ENCODE measurements at regions not wholly inside any gene's neighbourhood (a gene's known extent, or its start where the extent isn't known, plus 50 kb on each side); places are given as distances from the start of the nearest gene placed in this dataset.

GRCh38 chr9:126063326-126063725 is 263.3 kb upstream of the MVB12B start:
- TF ChIP-seq USF2 (CRISPR knock-in tag; IDR thresholded peaks at IDR 0.05) (no peak), CTCF (IDR thresholded peaks at IDR 0.05 in 2 of 3, conservative IDR thresholded peaks at IDR 0.05 in 1 of 3; ENCODE audit: insufficient read depth in 2 of 3, low read depth in 1 of 3, low read length in 3 of 3) (no peak), TCF7L2 (IDR thresholded peaks at IDR 0.05; ENCODE audit: low read depth, low read length) (no peak)

Measured in K562 (cell line).